ENCODE measurements at regions not wholly inside any gene's neighbourhood (a gene's known extent, or its start where the extent isn't known, plus 50 kb on each side); places are given as distances from the start of the nearest gene placed in this dataset.

- no peak for DNase-seq
These were observed 284.1 kb downstream of the IRS1 start for GRCh38 chr2:226515344-226516055.

- no peak for DNase-seq
These were observed 284.7 kb downstream of the IRS1 start for GRCh38 chr2:226514895-226515294.

- no peak for DNase-seq
These were observed 288.3 kb downstream of the IRS1 start for GRCh38 chr2:226511311-226511710.

- no peak for DNase-seq
These were observed 290.9 kb downstream of the IRS1 start for GRCh38 chr2:226508683-226509082.

- DNase-seq, result no peak
These were observed 291.6 kb downstream of the IRS1 start for GRCh38 chr2:226508005-226508404.

- DNase-seq, result no peak
These were observed 302.3 kb downstream of the IRS1 start for GRCh38 chr2:226497146-226497909.

- DNase-seq, result no peak
These were observed 303.4 kb downstream of the IRS1 start for GRCh38 chr2:226496273-226496550.

GRCh38 chr2:226495466-226496272 is 304.0 kb downstream of the IRS1 start:
- no peak for DNase-seq

GRCh38 chr2:226491112-226491511 is 308.5 kb downstream of the IRS1 start:
- DNase-seq, result no peak

GRCh38 chr2:226489775-226490541 is 309.7 kb downstream of the IRS1 start:
- no peak for DNase-seq

- no peak for DNase-seq
These were observed 311.6 kb downstream of the IRS1 start for GRCh38 chr2:226488034-226488433.

- no peak for DNase-seq
These were observed 312.0 kb downstream of the IRS1 start for GRCh38 chr2:226487573-226487972.

GRCh38 chr2:226483745-226484619 is 315.6 kb downstream of the IRS1 start:
- no peak for DNase-seq

- DNase-seq, result no peak
These were observed 316.5 kb downstream of the IRS1 start for GRCh38 chr2:226483143-226483542.

- DNase-seq, result no peak
These were observed 321.4 kb downstream of the IRS1 start for GRCh38 chr2:226478109-226478809.

- no peak for DNase-seq
These were observed 322.2 kb downstream of the IRS1 start for GRCh38 chr2:226477221-226478108.

- DNase-seq, result no peak
These were observed 324.0 kb downstream of the IRS1 start for GRCh38 chr2:226475650-226476049.

- no peak for DNase-seq
These were observed 325.5 kb downstream of the IRS1 start for GRCh38 chr2:226474131-226474530.

GRCh38 chr2:226471987-226472470 is 327.6 kb downstream of the IRS1 start:
- DNase-seq, result no peak

- no peak for DNase-seq
These were observed 332.0 kb downstream of the IRS1 start for GRCh38 chr2:226467633-226468032.

All from activated T-cell treated with anti-CD3 and anti-CD28 coated beads for 4 hours (primary cell).